ENCODE measurements at regions not wholly inside any gene's neighbourhood (a gene's known extent, or its start where the extent isn't known, plus 50 kb on each side); places are given as distances from the start of the nearest gene placed in this dataset.
"Not testable (repeated sequence)": the region's sequence is repeated elsewhere in the genome, so short reads cannot be mapped to it uniquely, and the experiment has no call there.

DNA sequence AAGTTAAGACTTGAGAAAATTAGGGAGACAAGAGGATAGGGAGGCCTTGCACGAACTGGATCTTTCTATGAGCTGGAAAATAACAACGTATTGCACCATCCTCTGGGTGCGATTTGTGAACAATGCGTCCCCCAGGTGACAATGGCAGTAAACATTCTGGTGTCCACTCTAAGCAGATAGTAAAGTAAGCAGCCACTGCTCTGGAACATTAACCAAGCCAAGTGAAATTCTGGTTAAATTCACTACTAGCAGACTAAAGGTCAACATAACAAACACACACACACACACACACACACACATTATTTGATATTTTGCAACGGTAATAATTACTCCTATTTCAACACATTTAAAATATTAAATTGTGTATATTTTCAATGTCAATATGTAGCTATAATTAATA, 242.2 kb upstream of the DCAF8L1 start:
- 85 to 100% methylated on average over 1 to 3 of the region's 5 CpGs for WGBS, 2 experiments (ENCODE audit: insufficient coverage in 2 of 2)
- H3K4me3 ChIP-seq (ENCODE audit: extremely low read depth, insufficient read depth, low read length, poor library complexity, severe bottlenecking), result no peak overlapping the region
- H3K9me3 ChIP-seq (ENCODE audit: control insufficient read depth, low read length), result no peaks in the 10 kb centered on the region
- H3K27ac ChIP-seq (ENCODE audit: low read depth, low read length, severe bottlenecking), result no peak overlapping the region
- H3K4me1 ChIP-seq (ENCODE audit: control insufficient read depth, insufficient read depth, low read length, poor library complexity, severe bottlenecking), result no peaks in the 10 kb centered on the region
- no peaks in the 10 kb centered on the region for H3K36me3 ChIP-seq (ENCODE audit: control insufficient read depth, insufficient read depth, low read length)

DNA sequence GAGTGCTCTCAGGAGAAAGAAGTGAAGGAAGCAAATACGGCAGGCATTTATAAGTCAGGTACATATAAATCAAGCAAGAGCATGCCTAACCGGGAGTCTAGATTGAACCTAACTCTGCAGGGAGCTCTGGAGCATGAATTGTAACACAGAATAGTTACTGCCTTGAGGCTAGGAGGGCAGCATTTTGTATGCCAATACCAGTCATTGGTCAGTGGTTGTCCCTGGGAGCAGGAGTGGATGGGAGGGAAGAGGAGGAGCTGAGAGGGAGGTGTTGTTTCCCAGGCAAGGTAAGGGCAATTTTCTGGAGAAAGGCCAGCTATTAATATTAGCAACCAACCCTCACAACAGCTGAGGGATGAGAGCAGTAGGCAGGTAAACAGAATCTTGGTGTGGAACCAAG, 224.7 kb upstream of the DCAF8L1 start:
- no peak overlapping the region for H3K27ac ChIP-seq (ENCODE audit: low read depth, low read length, severe bottlenecking)
- H3K4me1 ChIP-seq (ENCODE audit: control insufficient read depth, insufficient read depth, low read length, poor library complexity, severe bottlenecking), result no peaks in the 10 kb centered on the region
- no peaks in the 10 kb centered on the region for H3K36me3 ChIP-seq (ENCODE audit: control insufficient read depth, insufficient read depth, low read length)
- H3K4me3 ChIP-seq (ENCODE audit: extremely low read depth, insufficient read depth, low read length, poor library complexity, severe bottlenecking), result no peak overlapping the region
- 58% methylated on average over 2 of the region's 2 CpGs; no CpG with 5 or more reads in 1 of the 2 experiments for WGBS, 2 experiments (ENCODE audit: insufficient coverage in 2 of 2)
- no peaks in the 10 kb centered on the region for H3K9me3 ChIP-seq (ENCODE audit: control insufficient read depth, low read length)

DNA sequence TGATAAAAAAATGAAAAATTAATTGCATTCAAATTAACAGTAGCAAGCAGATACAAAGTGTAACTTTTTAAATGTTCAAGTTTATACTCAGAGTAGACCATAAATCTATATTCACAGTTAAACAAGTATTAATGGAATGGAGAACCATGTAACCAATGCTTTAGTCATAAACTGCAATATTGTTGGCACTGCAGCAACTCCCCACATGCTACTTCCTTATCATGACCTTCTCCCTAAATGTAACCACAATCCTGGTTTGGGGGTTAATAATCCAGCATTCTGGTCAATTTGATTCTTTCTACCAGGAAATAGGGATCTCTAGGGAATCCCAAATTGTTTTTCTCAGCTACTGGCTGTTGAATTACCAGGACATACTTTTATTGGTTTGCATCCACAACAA, 223.9 kb upstream of the DCAF8L1 start:
- Histone ChIP-seq H3K4me1 (ENCODE audit: control insufficient read depth, insufficient read depth, low read length, poor library complexity, severe bottlenecking) (no peaks in the 10 kb centered on the region), H3K27ac (ENCODE audit: low read depth, low read length, severe bottlenecking) (no peak overlapping the region), H3K9me3 (ENCODE audit: control insufficient read depth, low read length) (no peaks in the 10 kb centered on the region), H3K36me3 (ENCODE audit: control insufficient read depth, insufficient read depth, low read length) (no peaks in the 10 kb centered on the region), H3K4me3 (ENCODE audit: extremely low read depth, insufficient read depth, low read length, poor library complexity, severe bottlenecking) (no peak overlapping the region)

DNA sequence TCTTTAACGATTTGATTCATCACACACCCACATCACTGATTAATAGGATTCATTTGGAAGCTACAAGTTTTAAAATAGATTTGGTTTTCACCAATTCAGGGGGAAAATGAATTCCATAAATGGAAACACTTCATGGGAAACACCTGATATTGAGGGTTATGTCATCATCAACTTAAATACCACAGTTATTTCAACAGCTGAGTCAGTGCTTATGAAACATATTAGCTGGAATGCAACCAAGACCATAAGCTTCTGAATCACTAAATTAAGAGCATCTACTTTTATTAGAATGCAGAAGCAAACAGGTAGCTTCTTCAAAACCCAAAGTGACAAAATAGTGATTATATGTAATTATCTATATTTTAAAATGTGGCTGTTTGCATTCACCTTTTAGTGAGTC, 207.8 kb upstream of the DCAF8L1 start:
- no peaks in the 10 kb centered on the region for H3K4me1 ChIP-seq (ENCODE audit: control insufficient read depth, insufficient read depth, low read length, poor library complexity, severe bottlenecking)
- H3K36me3 ChIP-seq (ENCODE audit: control insufficient read depth, insufficient read depth, low read length), result no peaks in the 10 kb centered on the region
- WGBS, 2 experiments (ENCODE audit: insufficient coverage in 2 of 2), result no CpG with 5 or more reads among the region's 1 CpG

DNA sequence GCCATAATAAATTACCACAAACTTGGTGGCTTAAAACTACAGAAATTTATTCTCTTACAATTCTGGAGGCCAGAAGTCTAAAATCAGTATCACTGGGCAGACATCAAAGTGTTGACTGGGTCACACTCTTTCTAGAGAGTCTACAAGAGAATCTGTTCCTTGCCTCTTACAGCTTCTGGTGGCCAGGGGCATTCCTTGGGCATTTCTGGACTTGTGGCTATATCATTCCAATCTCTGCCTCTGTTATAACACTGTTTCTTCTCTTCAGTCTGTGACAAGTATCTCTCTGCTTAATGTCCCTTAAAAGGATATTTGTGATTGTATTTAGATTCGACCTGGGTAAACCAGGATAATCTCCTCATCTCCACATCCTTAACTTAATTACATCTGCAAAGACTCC, 207.3 kb upstream of the DCAF8L1 start:
- WGBS, 2 experiments (ENCODE audit: insufficient coverage in 2 of 2), result no CpG with 5 or more reads among the region's 1 CpG
- no peak overlapping the region for H3K27ac ChIP-seq (ENCODE audit: low read depth, low read length, severe bottlenecking)
- no peak overlapping the region for H3K4me3 ChIP-seq (ENCODE audit: extremely low read depth, insufficient read depth, low read length, poor library complexity, severe bottlenecking)
- no peaks in the 10 kb centered on the region for H3K36me3 ChIP-seq (ENCODE audit: control insufficient read depth, insufficient read depth, low read length)
- H3K4me1 ChIP-seq (ENCODE audit: control insufficient read depth, insufficient read depth, low read length, poor library complexity, severe bottlenecking), result no peaks in the 10 kb centered on the region
- H3K9me3 ChIP-seq (ENCODE audit: control insufficient read depth, low read length), result no peaks in the 10 kb centered on the region

More for the DNA sequence above, 207.8 kb upstream of the DCAF8L1 start:
- H3K4me3 ChIP-seq (ENCODE audit: extremely low read depth, insufficient read depth, low read length, poor library complexity, severe bottlenecking), result no peak overlapping the region
- H3K9me3 ChIP-seq (ENCODE audit: control insufficient read depth, low read length), result no peaks in the 10 kb centered on the region
- no peak overlapping the region for H3K27ac ChIP-seq (ENCODE audit: low read depth, low read length, severe bottlenecking)

DNA sequence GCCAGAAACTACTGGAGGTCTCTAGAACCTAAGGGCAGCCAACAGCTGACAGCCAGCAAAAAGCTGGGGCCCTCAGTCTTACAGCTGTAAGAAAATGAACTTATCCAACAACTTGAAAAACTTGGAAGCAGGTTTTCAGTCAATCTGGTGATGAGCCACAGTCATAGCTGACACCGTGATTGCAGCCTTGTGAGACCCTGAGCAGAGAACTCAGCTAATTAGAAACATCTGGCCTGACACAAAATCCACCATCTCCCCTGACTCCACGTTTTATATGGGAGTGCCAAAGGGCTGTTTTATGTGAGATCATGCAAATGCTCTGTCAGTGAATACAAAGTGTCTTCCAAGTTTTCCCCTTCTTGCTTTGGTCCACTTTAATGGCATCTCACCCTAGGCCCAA, 198.8 kb upstream of the DCAF8L1 start:
- Histone ChIP-seq H3K4me1 (ENCODE audit: control insufficient read depth, insufficient read depth, low read length, poor library complexity, severe bottlenecking) (no peaks in the 10 kb centered on the region), H3K9me3 (ENCODE audit: control insufficient read depth, low read length) (no peaks in the 10 kb centered on the region), H3K4me3 (ENCODE audit: extremely low read depth, insufficient read depth, low read length, poor library complexity, severe bottlenecking) (no peak overlapping the region), H3K27ac (ENCODE audit: low read depth, low read length, severe bottlenecking) (no peak overlapping the region), H3K36me3 (ENCODE audit: control insufficient read depth, insufficient read depth, low read length) (no peaks in the 10 kb centered on the region)
- no CpG with 5 or more reads among the region's 2 CpGs for WGBS, 2 experiments (ENCODE audit: insufficient coverage in 2 of 2)

DNA sequence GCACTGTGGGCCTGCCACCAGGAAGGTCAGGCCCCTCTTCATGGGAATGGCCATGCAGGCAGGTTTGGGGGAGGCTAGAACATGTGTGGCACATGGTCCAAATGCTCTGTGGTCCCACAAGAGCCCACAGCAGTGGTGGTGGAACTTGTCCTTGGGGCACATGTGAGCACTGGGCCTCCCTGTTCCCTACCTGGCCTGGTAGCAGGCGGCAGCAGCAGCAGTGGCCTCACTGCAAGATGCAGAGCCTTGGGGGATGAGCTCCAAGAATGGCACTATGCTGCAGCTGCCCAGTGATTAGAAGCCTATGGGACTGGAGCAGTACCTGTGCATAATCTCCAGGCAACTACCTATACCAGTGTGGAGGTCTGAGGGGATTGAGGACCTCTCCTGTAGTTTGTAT, 197.0 kb upstream of the DCAF8L1 start:
- Histone ChIP-seq H3K4me3 (ENCODE audit: extremely low read depth, insufficient read depth, low read length, poor library complexity, severe bottlenecking) (no peak overlapping the region), H3K27ac (ENCODE audit: low read depth, low read length, severe bottlenecking) (no peak overlapping the region)
- 83% methylated on average over 1 of the region's 1 CpG; no CpG with 5 or more reads in 1 of the 2 experiments for WGBS, 2 experiments (ENCODE audit: insufficient coverage in 2 of 2)

DNA sequence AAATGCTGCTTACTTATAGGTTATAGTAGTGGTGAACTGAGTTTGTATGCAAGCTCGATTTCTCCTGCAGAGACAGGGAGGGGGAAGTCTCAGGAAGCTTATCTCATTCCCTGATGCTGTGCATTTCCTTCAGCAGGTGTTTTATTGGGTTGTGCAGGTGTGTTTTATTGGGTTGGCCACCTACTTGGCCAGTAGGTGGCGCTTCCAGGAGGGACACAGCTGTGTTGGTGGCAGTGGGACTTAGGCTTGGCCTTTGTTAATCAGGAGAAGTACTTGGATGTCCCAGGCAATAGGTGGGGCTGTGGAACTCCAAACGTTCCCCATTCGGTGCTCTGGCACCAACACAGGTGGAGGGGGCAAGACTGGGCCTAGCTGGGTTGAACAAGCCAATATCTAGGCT, 196.0 kb upstream of the DCAF8L1 start:
- H3K9me3 ChIP-seq (ENCODE audit: control insufficient read depth, low read length), result no peaks in the 10 kb centered on the region
- no peak overlapping the region for H3K27ac ChIP-seq (ENCODE audit: low read depth, low read length, severe bottlenecking)
- no peak overlapping the region for H3K4me3 ChIP-seq (ENCODE audit: extremely low read depth, insufficient read depth, low read length, poor library complexity, severe bottlenecking)
- no peaks in the 10 kb centered on the region for H3K4me1 ChIP-seq (ENCODE audit: control insufficient read depth, insufficient read depth, low read length, poor library complexity, severe bottlenecking)
- 11 to 60% methylated on average over 1 to 3 of the region's 4 CpGs for whole genome bisulfite sequencing, 2 experiments (ENCODE audit: insufficient coverage in 2 of 2)
- no peaks in the 10 kb centered on the region for H3K36me3 ChIP-seq (ENCODE audit: control insufficient read depth, insufficient read depth, low read length)

More for the DNA sequence above, 197.0 kb upstream of the DCAF8L1 start:
- no peaks in the 10 kb centered on the region for H3K36me3 ChIP-seq (ENCODE audit: control insufficient read depth, insufficient read depth, low read length)
- no peaks in the 10 kb centered on the region for H3K4me1 ChIP-seq (ENCODE audit: control insufficient read depth, insufficient read depth, low read length, poor library complexity, severe bottlenecking)
- no peaks in the 10 kb centered on the region for H3K9me3 ChIP-seq (ENCODE audit: control insufficient read depth, low read length)

DNA sequence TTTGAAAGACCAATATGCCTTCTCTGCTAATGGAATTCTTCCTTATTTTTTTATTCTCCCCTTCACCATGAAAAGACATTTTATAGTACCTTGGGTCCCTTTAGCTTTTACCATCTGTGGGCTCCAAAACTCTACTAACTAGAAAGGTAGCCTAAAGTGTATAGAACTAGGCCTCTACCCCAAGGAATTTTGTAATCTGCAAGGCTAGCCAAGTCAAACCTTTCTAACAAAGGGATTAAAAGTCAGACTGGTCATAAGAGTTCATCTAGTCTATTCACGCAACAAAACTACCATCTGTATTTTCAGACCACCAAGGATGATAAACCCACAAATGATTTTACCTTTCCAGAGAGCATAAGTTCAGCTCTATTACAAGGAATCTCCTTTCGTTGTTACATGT, 189.5 kb upstream of the DCAF8L1 start:
- Histone ChIP-seq H3K4me1 (ENCODE audit: control insufficient read depth, insufficient read depth, low read length, poor library complexity, severe bottlenecking) (no peaks in the 10 kb centered on the region), H3K9me3 (ENCODE audit: control insufficient read depth, low read length) (no peaks in the 10 kb centered on the region), H3K27ac (ENCODE audit: low read depth, low read length, severe bottlenecking) (no peak overlapping the region), H3K4me3 (ENCODE audit: extremely low read depth, insufficient read depth, low read length, poor library complexity, severe bottlenecking) (no peak overlapping the region), H3K36me3 (ENCODE audit: control insufficient read depth, insufficient read depth, low read length) (no peaks in the 10 kb centered on the region)
- WGBS, 2 experiments (ENCODE audit: insufficient coverage in 2 of 2), result 100% methylated on average over 1 of the region's 2 CpGs

DNA sequence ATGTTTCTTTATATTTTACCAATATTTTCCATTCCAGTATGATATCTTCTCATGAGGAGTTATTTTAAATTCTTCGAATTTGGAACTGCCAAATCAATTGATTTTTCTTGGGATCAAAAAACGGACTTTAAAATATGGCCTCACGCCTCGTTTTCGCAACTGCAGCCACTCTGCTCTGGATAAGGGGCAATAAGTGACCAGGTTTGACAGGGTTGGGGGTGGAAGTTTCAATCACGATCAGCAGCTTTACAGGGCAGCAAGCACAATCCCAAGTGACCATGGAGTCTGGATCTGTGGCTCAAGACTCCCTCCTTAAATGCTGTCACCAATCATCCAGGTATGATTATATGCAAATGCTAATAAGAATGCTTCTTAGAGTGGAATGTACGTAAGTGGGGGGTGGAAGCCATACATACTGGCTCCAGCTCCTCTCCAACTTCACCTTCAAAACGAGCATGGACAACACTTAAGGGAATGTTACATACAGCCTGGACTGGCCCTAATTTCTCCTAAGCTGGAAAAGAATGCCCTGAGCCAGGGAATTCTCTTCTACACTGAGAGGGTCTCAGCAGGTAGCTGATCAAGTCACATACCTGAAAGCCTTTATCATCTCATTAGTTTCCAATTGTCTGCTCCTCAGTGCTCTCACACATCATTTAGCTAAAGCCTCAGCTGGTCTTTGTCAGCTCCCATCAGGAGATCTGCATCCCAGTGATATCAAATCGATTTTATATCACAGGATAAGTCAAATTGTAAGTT, 176.9 kb upstream of the DCAF8L1 start:
- WGBS, 2 experiments (ENCODE audit: insufficient coverage in 2 of 2), result 40 to 60% methylated on average over 1 of the region's 9 CpGs
- no peak overlapping the region for H3K27ac ChIP-seq (ENCODE audit: low read depth, low read length, severe bottlenecking)

DNA sequence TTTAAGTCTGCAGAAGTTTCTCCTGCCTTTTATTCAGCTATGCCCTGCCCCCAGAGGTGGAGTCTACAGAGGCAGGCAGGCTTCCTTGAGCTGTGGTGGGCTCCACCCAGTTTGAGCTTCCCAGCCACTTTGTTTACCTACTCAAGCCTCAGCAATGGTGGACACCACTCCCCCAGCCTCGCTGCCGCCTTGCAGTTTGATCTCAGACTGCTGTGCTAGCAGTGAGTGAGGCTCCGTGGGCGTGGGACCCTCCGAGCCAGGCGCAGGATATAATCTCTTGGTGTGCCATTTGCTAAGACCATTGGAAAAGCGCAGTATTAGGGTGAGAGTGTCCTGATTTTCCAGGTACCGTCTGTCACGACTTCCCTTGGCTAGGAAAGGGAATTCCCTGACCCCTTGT, 171.0 kb upstream of the DCAF8L1 start:
- not testable (repeated sequence) for H3K27ac ChIP-seq (ENCODE audit: low read depth, low read length, severe bottlenecking); H3K9me3 ChIP-seq (ENCODE audit: control insufficient read depth, low read length); H3K4me1 ChIP-seq (ENCODE audit: control insufficient read depth, insufficient read depth, low read length, poor library complexity, severe bottlenecking); H3K36me3 ChIP-seq (ENCODE audit: control insufficient read depth, insufficient read depth, low read length); H3K4me3 ChIP-seq (ENCODE audit: extremely low read depth, insufficient read depth, low read length, poor library complexity, severe bottlenecking)
- WGBS, 2 experiments (ENCODE audit: insufficient coverage in 2 of 2), result 92% methylated on average over 3 of the region's 9 CpGs; no CpG with 5 or more reads in 1 of the 2 experiments

More for the DNA sequence above, 176.9 kb upstream of the DCAF8L1 start:
- Histone ChIP-seq H3K9me3 (ENCODE audit: control insufficient read depth, low read length) (no peaks in the 10 kb centered on the region), H3K36me3 (ENCODE audit: control insufficient read depth, insufficient read depth, low read length) (no peaks in the 10 kb centered on the region), H3K4me1 (ENCODE audit: control insufficient read depth, insufficient read depth, low read length, poor library complexity, severe bottlenecking) (no peaks in the 10 kb centered on the region), H3K4me3 (ENCODE audit: extremely low read depth, insufficient read depth, low read length, poor library complexity, severe bottlenecking) (no peak overlapping the region)

Measured in mesodermal cell (in vitro differentiated cells).